ENCODE measurements at regions not wholly inside any gene's neighbourhood (a gene's known extent, or its start where the extent isn't known, plus 50 kb on each side); places are given as distances from the start of the nearest gene placed in this dataset.

- TF ChIP-seq GATA3 (IDR thresholded peaks at IDR 0.05; ENCODE audit: low read depth, low read length) (no peak), GATA2 (IDR thresholded peaks at IDR 0.05; ENCODE audit: low read depth, low read length) (no peak)
These were observed 218.5 kb downstream of the LY86 start for GRCh38 chr6:6806844-6807518.

All from SH-SY5Y (cell line).